Tibial nerve (tissue), 3 donors: ENCODE measurements at regions not wholly inside any gene's neighbourhood (a gene's known extent, or its start where the extent isn't known, plus 50 kb on each side); places are given as distances from the start of the nearest gene placed in this dataset.

Source experiments
- CTCF ChIP-seq, 5 experiments: fragments of 200-600 bp in 3 of 5; fragments of 450-650 bp in 2 of 5; sonication (generic) in 3 of 5; IDR thresholded peaks; one replicate each; pipeline ENCODE4 v1.5.1; 2016 to 2019; ENCODE audit warnings: antibody characterized with exemption in 5 of 5, mild to moderate bottlenecking in 3 of 5, moderate library complexity in 2 of 5
- POLR2A ChIP-seq, 2 donors: fragments of 450-650 bp; IDR thresholded peaks; one replicate each; pipeline ENCODE4 v1.6.1; 2017; ENCODE audit warnings: antibody characterized with exemption in 2 of 2, mild to moderate bottlenecking in 2 of 2, moderate library complexity in 2 of 2

GRCh38 chr6:137781639-137782038, 85.4 kb upstream of the TNFAIP3 start:
- TF ChIP-seq CTCF (IDR thresholded peaks at IDR 0.05) (no peak), POLR2A (IDR thresholded peaks at IDR 0.05) (no peak)
